Neuronal stem cell (in vitro differentiated cells): ENCODE measurements at regions not wholly inside any gene's neighbourhood (a gene's known extent, or its start where the extent isn't known, plus 50 kb on each side); places are given as distances from the start of the nearest gene placed in this dataset.

ENCODE experiments used
- DNase-seq: peaks from one replicate; pipeline ENCODE4 v3.0.0-alpha.2; 2013; ENCODE audit warnings: low spot score
- H2AFZ ChIP-seq: one replicate; pipeline ENCODE4 v1.6.1; 2013; ENCODE audit warnings: mild to moderate bottlenecking, low read length, inconsistent platforms
- H2AK5ac ChIP-seq: 2 replicates; pipeline ENCODE4 v1.6.1; 2013; ENCODE audit warnings: low read depth, mild to moderate bottlenecking, inconsistent platforms, low read length, moderate library complexity, mixed read lengths
- H2BK120ac ChIP-seq: 2 replicates; pipeline ENCODE4 v1.6.1; 2013; ENCODE audit warnings: low read depth, mild to moderate bottlenecking, inconsistent platforms, low read length, moderate library complexity, mixed read lengths
- H2BK12ac ChIP-seq: one replicate; pipeline ENCODE4 v1.6.1; 2013; ENCODE audit warnings: low read length, inconsistent platforms
- H2BK15ac ChIP-seq: 2 replicates; pipeline ENCODE4 v1.6.1; 2013; ENCODE audit warnings: mild to moderate bottlenecking, low read length, inconsistent platforms, mixed read lengths
- H2BK5ac ChIP-seq: one replicate; pipeline ENCODE4 v1.6.1; 2013; ENCODE audit warnings: inconsistent platforms, mild to moderate bottlenecking, low read length, moderate library complexity
- H3K14ac ChIP-seq: one replicate; pipeline ENCODE4 v1.6.1; 2013; ENCODE audit warnings: low read length, inconsistent platforms
- H3K18ac ChIP-seq: 2 replicates; pipeline ENCODE4 v1.6.1; 2013; ENCODE audit warnings: low read length, inconsistent platforms
- H3K23ac ChIP-seq: 2 replicates; pipeline ENCODE4 v1.6.1; 2013; ENCODE audit warnings: low read depth, mild to moderate bottlenecking, mixed read lengths, low read length, inconsistent platforms; ENCODE audit not compliant: poor library complexity
- H3K27ac ChIP-seq: replicated peaks from 3 replicates; pipeline ENCODE4 v1.5.1; 2013; ENCODE audit warnings: low read length, inconsistent platforms
- H3K27me3 ChIP-seq, 3 experiments: 2 replicates each; pipeline ENCODE4 v1.6.1; 2013; ENCODE audit warnings: low read length in 3 of 3, mild to moderate bottlenecking in 2 of 3, inconsistent platforms in 1 of 3, low read depth in 1 of 3, mixed read lengths in 1 of 3, moderate library complexity in 1 of 3; ENCODE audit not compliant: control insufficient read depth in 3 of 3, insufficient read depth in 3 of 3
- H3K36me3 ChIP-seq, 2 donors: replicated peaks in 1 of 2; 2 replicates each; pipeline ENCODE4 v1.6.1; 2013; ENCODE audit warnings: low read length in 2 of 2; ENCODE audit not compliant: control insufficient read depth in 2 of 2, insufficient read depth in 2 of 2
- H3K4ac ChIP-seq: 2 replicates; pipeline ENCODE4 v1.6.1; 2013; ENCODE audit warnings: inconsistent platforms, mild to moderate bottlenecking, low read length, moderate library complexity
- H3K4me1 ChIP-seq, 2 donors: 1 replicate in 1 of 2; 2 replicates in 1 of 2; pipeline ENCODE4 v1.6.1; 2013; ENCODE audit warnings: low read length in 2 of 2, low read depth in 1 of 2; ENCODE audit not compliant: control insufficient read depth in 2 of 2, insufficient read depth in 1 of 2
- H3K4me2 ChIP-seq: one replicate; pipeline ENCODE4 v1.6.1; 2013; ENCODE audit warnings: mild to moderate bottlenecking, low read length, inconsistent platforms; ENCODE audit not compliant: insufficient read depth, poor library complexity, severe bottlenecking
- H3K4me3 ChIP-seq, 2 donors: 2 replicates each; pipeline ENCODE4 v1.5.1; 2013; ENCODE audit warnings: low read length in 2 of 2, mild to moderate bottlenecking in 2 of 2, inconsistent platforms in 1 of 2, moderate library complexity in 1 of 2
- H3K79me1 ChIP-seq: one replicate; pipeline ENCODE4 v1.6.1; 2013; ENCODE audit warnings: low read depth, mild to moderate bottlenecking, inconsistent platforms, low read length, moderate library complexity
- H3K9ac ChIP-seq: one replicate; pipeline ENCODE4 v1.6.1; 2013; ENCODE audit warnings: mild to moderate bottlenecking, low read depth, low read length, inconsistent platforms; ENCODE audit not compliant: poor library complexity
- H3K9me3 ChIP-seq, 2 donors: replicated peaks in 1 of 2; 2 replicates each; pipeline versions ENCODE3 to v1.6.1; 2013; ENCODE audit warnings: low read length in 2 of 2, mild to moderate bottlenecking in 2 of 2, inconsistent platforms in 1 of 2, low read depth in 1 of 2, mixed read lengths in 1 of 2, moderate library complexity in 1 of 2; ENCODE audit not compliant: control insufficient read depth in 2 of 2, insufficient read depth in 1 of 2
- H4K8ac ChIP-seq: one replicate; pipeline ENCODE4 v1.6.1; 2013; ENCODE audit warnings: low read depth, mild to moderate bottlenecking, inconsistent platforms, low read length, moderate library complexity
- H4K91ac ChIP-seq: one replicate; pipeline ENCODE4 v1.6.1; 2013; ENCODE audit warnings: low read length, low read depth, mild to moderate bottlenecking, inconsistent platforms; ENCODE audit not compliant: poor library complexity
- WGBS, 2 donors: extraction: QIAGEN DNeasy Blood & Tissue Kit; methylation state at CpG; one replicate each; pipeline ENCODE4 v1.1.7; 2013; ENCODE audit warnings: missing lambda C conversion rate in 2 of 2, mixed read lengths in 1 of 2; ENCODE audit not compliant: insufficient read length in 2 of 2, insufficient replicate concordance in 1 of 2; ENCODE audit errors: extremely low coverage in 2 of 2; 5-methylcytosine and 5-hydroxymethylcytosine counted together

- Histone ChIP-seq H3K4me3 (no peak overlapping the region), H4K91ac (no peak overlapping the region), H3K27me3 (no peaks in the 10 kb centered on the region), H3K9ac (no peak overlapping the region), H3K14ac (no peak overlapping the region), H3K23ac (no peak overlapping the region), H3K4ac (no peak overlapping the region), H2BK5ac (no peak overlapping the region), H3K36me3 (no peaks in the 10 kb centered on the region), H2AFZ (no peak overlapping the region), H2BK12ac (no peak overlapping the region), H3K4me1 (peaks cover 5 to 8% of the 10 kb centered on the region in 2 donors), H2BK120ac (no peak overlapping the region), H3K27ac (no peak overlapping the region), H4K8ac (no peak overlapping the region), H3K9me3 (peaks cover 0 to 8% of the 10 kb centered on the region in 2 donors), H2BK15ac (no peak overlapping the region), H2AK5ac (no peak overlapping the region), H3K18ac (no peak overlapping the region), H3K4me2 (no peak overlapping the region), H3K79me1 (no peaks in the 10 kb centered on the region)
- no peak for DNase-seq
Measured at GRCh38 chr6:139431602-139431956, 57.1 kb upstream of the CITED2 start.

GRCh38 chr6:139430899-139431601, 56.6 kb upstream of the CITED2 start:
- H2BK15ac ChIP-seq: no peak overlapping the region
- no peaks in the 10 kb centered on the region for H3K79me1 ChIP-seq
- H3K4ac ChIP-seq: no peak overlapping the region
- H3K23ac ChIP-seq: no peak overlapping the region
- H3K4me2 ChIP-seq: no peak overlapping the region
- H2BK5ac ChIP-seq: no peak overlapping the region
- H3K9me3 ChIP-seq: peaks cover 0 to 8% of the 10 kb centered on the region in 2 donors
- no peak overlapping the region for H2BK12ac ChIP-seq
- no peak overlapping the region for H4K91ac ChIP-seq
- H3K27me3 ChIP-seq: no peaks in the 10 kb centered on the region
- no peak overlapping the region for H3K4me3 ChIP-seq
- H2BK120ac ChIP-seq: no peak overlapping the region
- H3K4me1 ChIP-seq: peaks cover 5 to 8% of the 10 kb centered on the region in 2 donors
- H3K18ac ChIP-seq: no peak overlapping the region
- no peak overlapping the region for H3K14ac ChIP-seq
- H3K27ac ChIP-seq: no peak overlapping the region
- H4K8ac ChIP-seq: no peak overlapping the region
- no peak for DNase-seq
- no peak overlapping the region for H3K9ac ChIP-seq
- no peak overlapping the region for H2AFZ ChIP-seq
- H2AK5ac ChIP-seq: no peak overlapping the region
- no CpG with 5 or more reads among the region's 4 CpGs for WGBS, 2 donors
- H3K36me3 ChIP-seq: no peaks in the 10 kb centered on the region

- Histone ChIP-seq H3K4ac (no peak overlapping the region), H3K4me2 (no peak overlapping the region), H2BK5ac (no peak overlapping the region), H3K23ac (no peak overlapping the region), H3K4me1 (peaks cover 5 to 8% of the 10 kb centered on the region in 2 donors), H3K9ac (no peak overlapping the region), H2AK5ac (no peak overlapping the region), H2BK120ac (no peak overlapping the region), H4K91ac (no peak overlapping the region), H3K4me3 (no peak overlapping the region), H2BK12ac (no peak overlapping the region), H3K18ac (no peak overlapping the region), H3K14ac (no peak overlapping the region), H3K27me3 (no peaks in the 10 kb centered on the region), H2AFZ (peak overlapping the region; percentile 86), H3K27ac (no peak overlapping the region), H3K79me1 (no peaks in the 10 kb centered on the region), H3K9me3 (peaks cover 0 to 8% of the 10 kb centered on the region in 2 donors), H3K36me3 (no peaks in the 10 kb centered on the region), H4K8ac (no peak overlapping the region), H2BK15ac (no peak overlapping the region)
- no peak for DNase-seq
- WGBS, 2 donors: no CpG with 5 or more reads among the region's 7 CpGs
Measured at GRCh38 chr6:139429580-139430145, 55.2 kb upstream of the CITED2 start.

- Histone ChIP-seq H2BK12ac (no peak overlapping the region), H3K9me3 (peaks cover 0 to 8% of the 10 kb centered on the region in 2 donors), H3K4me3 (no peak overlapping the region), H3K4me2 (no peak overlapping the region), H3K9ac (no peak overlapping the region), H3K27ac (no peak overlapping the region), H3K36me3 (no peaks in the 10 kb centered on the region), H3K79me1 (no peaks in the 10 kb centered on the region), H3K23ac (no peak overlapping the region), H3K27me3 (no peaks in the 10 kb centered on the region), H3K4me1 (peaks cover 4 to 8% of the 10 kb centered on the region in 2 donors), H2AFZ (no peak overlapping the region), H3K14ac (no peak overlapping the region), H3K18ac (no peak overlapping the region), H2BK15ac (no peak overlapping the region), H3K4ac (no peak overlapping the region), H4K8ac (no peak overlapping the region), H2BK5ac (no peak overlapping the region), H2BK120ac (no peak overlapping the region), H4K91ac (no peak overlapping the region), H2AK5ac (no peak overlapping the region)
- DNase-seq: no peak
Measured at GRCh38 chr6:139427199-139427598, 52.8 kb upstream of the CITED2 start.
